Gastrocnemius medialis (tissue), 4 donors: ENCODE measurements at regions not wholly inside any gene's neighbourhood (a gene's known extent, or its start where the extent isn't known, plus 50 kb on each side); places are given as distances from the start of the nearest gene placed in this dataset.

Source experiments
- CTCF ChIP-seq, 5 experiments: fragments of 450-650 bp in 3 of 5; fragments of 200-600 bp in 2 of 5; sonication (generic) in 2 of 5; IDR thresholded peaks in 4 of 5; conservative IDR thresholded peaks in 1 of 5; 1 replicate in 4 of 5; 2 replicates in 1 of 5; pipeline ENCODE4 v1.5.1; 2016 to 2019; ENCODE audit warnings: antibody characterized with exemption in 5 of 5, mild to moderate bottlenecking in 3 of 5, moderate library complexity in 3 of 5
- POLR2A ChIP-seq, 2 donors: fragments of 450-650 bp; IDR thresholded peaks; one replicate each; pipeline ENCODE4 v1.6.1; 2017; ENCODE audit warnings: antibody characterized with exemption in 2 of 2, mild to moderate bottlenecking in 2 of 2, moderate library complexity in 2 of 2

GRCh38 chr15:70382009-70382749 is 284.5 kb upstream of the TLE3 start:
- TF ChIP-seq CTCF (IDR thresholded peaks at IDR 0.05 in 4 of 5, conservative IDR thresholded peaks at IDR 0.05 in 1 of 5) (no peak), POLR2A (IDR thresholded peaks at IDR 0.05) (no peak)
